Mesendoderm (in vitro differentiated cells): ENCODE measurements at regions not wholly inside any gene's neighbourhood (a gene's known extent, or its start where the extent isn't known, plus 50 kb on each side); places are given as distances from the start of the nearest gene placed in this dataset.

Experiments
- DNase-seq: peaks from one replicate; pipeline ENCODE4 v3.0.0; 2013
- H2AK5ac ChIP-seq: 2 replicates; pipeline ENCODE4 v1.6.1; 2013; ENCODE audit warnings: low read length, inconsistent platforms
- H2BK120ac ChIP-seq: 2 replicates; pipeline ENCODE4 v1.6.1; 2013; ENCODE audit warnings: low read depth, mild to moderate bottlenecking, low read length, moderate library complexity, mixed read lengths
- H2BK15ac ChIP-seq: replicated peaks from 2 replicates; pipeline ENCODE4 v1.6.1; 2013; ENCODE audit warnings: low read depth, mild to moderate bottlenecking, moderate library complexity
- H2BK5ac ChIP-seq: 2 replicates; pipeline ENCODE4 v1.6.1; 2013; ENCODE audit warnings: low read length, inconsistent platforms
- H3K18ac ChIP-seq: 2 replicates; pipeline ENCODE4 v1.6.1; 2013; ENCODE audit warnings: mild to moderate bottlenecking, low read length, mixed read lengths
- H3K23ac ChIP-seq: one replicate; pipeline ENCODE4 v1.6.1; 2013; ENCODE audit warnings: low read length
- H3K27ac ChIP-seq: 2 replicates; pipeline ENCODE4 v1.5.1; 2013; ENCODE audit warnings: low read depth, mild to moderate bottlenecking, inconsistent platforms, low read length, moderate library complexity
- H3K27me3 ChIP-seq: 2 replicates; pipeline ENCODE4 v1.6.1; 2013; ENCODE audit warnings: low read length, control low read depth, mild to moderate bottlenecking, inconsistent platforms; ENCODE audit not compliant: insufficient read depth, poor library complexity
- H3K36me3 ChIP-seq: 2 replicates; pipeline ENCODE4 v1.6.1; 2013; ENCODE audit warnings: low read length, inconsistent platforms; ENCODE audit not compliant: control insufficient read depth, insufficient read depth
- H3K4ac ChIP-seq: one replicate; pipeline ENCODE4 v1.6.1; 2013; ENCODE audit warnings: low read depth, mild to moderate bottlenecking, low read length, moderate library complexity
- H3K4me1 ChIP-seq: 2 replicates; pipeline ENCODE4 v1.6.1; 2013; ENCODE audit warnings: low read depth, low read length, inconsistent platforms; ENCODE audit not compliant: control insufficient read depth
- H3K4me2 ChIP-seq: 2 replicates; pipeline ENCODE4 v1.6.1; 2013; ENCODE audit warnings: low read length
- H3K4me3 ChIP-seq: 2 replicates; pipeline ENCODE4 v1.5.1; 2013; ENCODE audit warnings: mild to moderate bottlenecking, low read length
- H3K56ac ChIP-seq: one replicate; pipeline ENCODE4 v1.6.1; 2013; ENCODE audit warnings: low read length
- H3K79me1 ChIP-seq: 2 replicates; pipeline ENCODE4 v1.6.1; 2013; ENCODE audit warnings: low read length, inconsistent platforms
- H3K79me2 ChIP-seq: 2 replicates; pipeline ENCODE4 v1.6.1; 2013; ENCODE audit warnings: mild to moderate bottlenecking, low read length; ENCODE audit not compliant: control insufficient read depth, insufficient read depth
- H3K9ac ChIP-seq: 2 replicates; pipeline ENCODE4 v1.6.1; 2013; ENCODE audit warnings: low read length, inconsistent platforms
- H4K5ac ChIP-seq: one replicate; pipeline ENCODE4 v1.6.1; 2013; ENCODE audit warnings: low read length
- H4K8ac ChIP-seq: one replicate; pipeline ENCODE4 v1.6.1; 2013; ENCODE audit warnings: low read depth, mild to moderate bottlenecking, control low read depth, low read length, moderate library complexity
- WGBS: extraction: QIAGEN DNeasy Blood & Tissue Kit; methylation state at CpG from one replicate; pipeline ENCODE4 v1.1.7; 2013; ENCODE audit warnings: low lambda C conversion rate, missing lambda C conversion rate; ENCODE audit not compliant: insufficient coverage; ENCODE audit errors: extremely low coverage; 5-methylcytosine and 5-hydroxymethylcytosine counted together

- WGBS, result no CpG with 5 or more reads among the region's 15 CpGs
- H2BK5ac ChIP-seq, result no peak overlapping the region
- no peak overlapping the region for H3K18ac ChIP-seq
- no peak overlapping the region for H2AK5ac ChIP-seq
- H2BK120ac ChIP-seq, result no peak overlapping the region
- H3K27me3 ChIP-seq, result no peaks in the 10 kb centered on the region
- no peak overlapping the region for H3K4me2 ChIP-seq
- H3K9ac ChIP-seq, result no peak overlapping the region
- H3K79me2 ChIP-seq, result no peaks in the 10 kb centered on the region
- no peak for DNase-seq
- no peak overlapping the region for H3K23ac ChIP-seq
- H3K79me1 ChIP-seq, result no peaks in the 10 kb centered on the region
- no peak overlapping the region for H2BK15ac ChIP-seq
- no peak overlapping the region for H3K56ac ChIP-seq
- no peak overlapping the region for H3K27ac ChIP-seq
- no peak overlapping the region for H3K4ac ChIP-seq
- no peak overlapping the region for H4K5ac ChIP-seq
- H3K4me1 ChIP-seq, result no peaks in the 10 kb centered on the region
- no peak overlapping the region for H3K4me3 ChIP-seq
- no peaks in the 10 kb centered on the region for H3K36me3 ChIP-seq
- no peak overlapping the region for H4K8ac ChIP-seq
Observed at GRCh38 chr7:130891254-130892094, 157.5 kb upstream of the KLF14 start.

- Histone ChIP-seq H3K9ac (no peak overlapping the region), H3K4me1 (no peaks in the 10 kb centered on the region), H2BK15ac (no peak overlapping the region), H2AK5ac (no peak overlapping the region), H3K23ac (no peak overlapping the region), H2BK5ac (no peak overlapping the region), H3K79me2 (no peaks in the 10 kb centered on the region), H3K18ac (no peak overlapping the region), H3K56ac (no peak overlapping the region), H3K36me3 (no peaks in the 10 kb centered on the region), H3K27ac (no peak overlapping the region), H3K79me1 (no peaks in the 10 kb centered on the region), H3K4ac (no peak overlapping the region), H2BK120ac (no peak overlapping the region), H4K8ac (no peak overlapping the region), H4K5ac (no peak overlapping the region), H3K27me3 (no peaks in the 10 kb centered on the region), H3K4me2 (no peak overlapping the region), H3K4me3 (no peak overlapping the region)
- no CpG with 5 or more reads among the region's 7 CpGs for WGBS
- DNase-seq, result no peak
Observed at GRCh38 chr7:130893441-130893894, 159.5 kb upstream of the KLF14 start.

GRCh38 chr7:130894146-130894908 lies 160.3 kb upstream of the KLF14 start:
- no peak overlapping the region for H3K27ac ChIP-seq
- no peak overlapping the region for H3K23ac ChIP-seq
- DNase-seq, result no peak
- no peak overlapping the region for H3K4ac ChIP-seq
- no peak overlapping the region for H3K56ac ChIP-seq
- no peak overlapping the region for H2BK120ac ChIP-seq
- H3K79me1 ChIP-seq, result no peaks in the 10 kb centered on the region
- H2BK15ac ChIP-seq, result no peak overlapping the region
- no peaks in the 10 kb centered on the region for H3K79me2 ChIP-seq
- no peak overlapping the region for H3K9ac ChIP-seq
- no peak overlapping the region for H2BK5ac ChIP-seq
- H3K36me3 ChIP-seq, result no peaks in the 10 kb centered on the region
- no peak overlapping the region for H2AK5ac ChIP-seq
- no peak overlapping the region for H4K8ac ChIP-seq
- no peak overlapping the region for H3K18ac ChIP-seq
- H3K4me3 ChIP-seq, result no peak overlapping the region
- no CpG with 5 or more reads among the region's 14 CpGs for WGBS
- H3K4me2 ChIP-seq, result no peak overlapping the region
- no peaks in the 10 kb centered on the region for H3K4me1 ChIP-seq
- H3K27me3 ChIP-seq, result no peaks in the 10 kb centered on the region
- H4K5ac ChIP-seq, result no peak overlapping the region

- Histone ChIP-seq H2BK120ac (no peak overlapping the region), H3K56ac (no peak overlapping the region), H3K27ac (no peak overlapping the region), H2AK5ac (no peak overlapping the region), H3K9ac (no peak overlapping the region), H3K79me1 (no peaks in the 10 kb centered on the region), H3K4me1 (no peaks in the 10 kb centered on the region), H3K79me2 (no peaks in the 10 kb centered on the region), H3K27me3 (no peaks in the 10 kb centered on the region), H2BK15ac (no peak overlapping the region), H3K4ac (no peak overlapping the region), H3K18ac (no peak overlapping the region), H2BK5ac (no peak overlapping the region), H4K8ac (no peak overlapping the region), H3K4me3 (no peak overlapping the region), H3K4me2 (no peak overlapping the region), H3K23ac (no peak overlapping the region), H4K5ac (no peak overlapping the region), H3K36me3 (no peaks in the 10 kb centered on the region)
- no CpG with 5 or more reads among the region's 20 CpGs for WGBS
- no peak for DNase-seq
Observed at GRCh38 chr7:130894909-130895750, 161.1 kb upstream of the KLF14 start.

GRCh38 chr7:130896051-130896881 lies 162.3 kb upstream of the KLF14 start:
- Histone ChIP-seq H3K23ac (no peak overlapping the region), H2BK15ac (no peak overlapping the region), H4K8ac (no peak overlapping the region), H4K5ac (no peak overlapping the region), H3K18ac (no peak overlapping the region), H3K56ac (peak overlapping the region; percentile 35), H2AK5ac (no peak overlapping the region), H3K79me2 (no peaks in the 10 kb centered on the region), H3K4ac (no peak overlapping the region), H3K9ac (no peak overlapping the region), H3K27ac (no peak overlapping the region), H2BK5ac (no peak overlapping the region), H3K4me1 (no peaks in the 10 kb centered on the region), H3K4me2 (no peak overlapping the region), H3K4me3 (no peak overlapping the region), H3K36me3 (no peaks in the 10 kb centered on the region), H3K79me1 (no peaks in the 10 kb centered on the region), H3K27me3 (no peaks in the 10 kb centered on the region), H2BK120ac (no peak overlapping the region)
- peak; percentile 70 for DNase-seq
- 100% methylated on average over 1 of the region's 13 CpGs for WGBS
